ENCODE measurements at regions not wholly inside any gene's neighbourhood (a gene's known extent, or its start where the extent isn't known, plus 50 kb on each side); places are given as distances from the start of the nearest gene placed in this dataset.

GRCh38 chr3:135558150-135558783 lies 407.3 kb upstream of the PPP2R3A start:
- no peak for TF ChIP-seq CTCF (IDR thresholded peaks at IDR 0.05)
- TF ChIP-seq EP300 (IDR thresholded peaks at IDR 0.05): no peak
- TF ChIP-seq POLR2A (IDR thresholded peaks at IDR 0.05): no peak

All from gastroesophageal sphincter (tissue), 3 donors.